ENCODE measurements at regions not wholly inside any gene's neighbourhood (a gene's known extent, or its start where the extent isn't known, plus 50 kb on each side); places are given as distances from the start of the nearest gene placed in this dataset.

GRCh38 chr10:47230957-47231356 lies 69.0 kb upstream of the GDF10 start:
- DNase-seq (ENCODE audit: low spot score) = no peak

GRCh38 chr10:47231414-47231813 lies 68.6 kb upstream of the GDF10 start:
- no peak for DNase-seq (ENCODE audit: low spot score)

DNA sequence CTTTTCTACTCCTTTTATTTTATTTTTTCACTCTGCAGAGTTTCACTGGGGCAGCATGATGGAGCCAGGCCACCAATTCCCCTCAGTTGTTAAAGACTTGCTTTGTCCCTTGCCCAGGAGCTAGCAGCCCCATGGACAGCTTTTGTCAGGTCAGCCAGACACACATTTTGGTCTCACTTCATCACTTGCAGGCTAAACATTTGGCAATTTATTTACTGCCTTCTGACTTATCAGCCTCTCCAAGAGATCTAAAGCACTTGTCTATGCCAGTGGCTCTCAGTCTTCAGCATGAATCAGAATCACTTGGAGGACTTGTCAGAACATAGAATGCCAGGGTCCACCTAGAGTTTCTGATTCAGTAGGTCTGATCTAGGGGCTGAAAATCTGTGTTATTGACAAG lies 66.4 kb upstream of the GDF10 start:
- DNase-seq (ENCODE audit: low spot score) = no peak

DNA sequence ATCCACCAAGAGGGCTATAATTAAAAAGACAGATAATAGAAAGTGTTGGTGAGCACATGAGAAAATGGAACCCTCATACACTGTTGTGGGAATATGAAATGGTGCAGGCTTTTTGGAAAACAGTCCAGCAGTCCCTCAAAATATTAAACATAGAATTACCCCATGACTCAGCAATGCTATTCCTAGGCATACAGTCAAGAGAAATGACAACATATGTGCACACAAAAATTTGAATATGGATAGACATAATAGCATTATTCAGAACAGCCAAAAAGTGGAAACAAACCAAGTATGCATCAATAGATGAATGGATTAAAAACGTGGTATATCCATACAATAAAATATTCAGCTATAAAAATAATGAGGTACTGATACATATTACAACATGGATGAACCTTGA lies 64.5 kb upstream of the GDF10 start:
- DNase-seq (ENCODE audit: low spot score) = no peak

GRCh38 chr10:47237316-47238260 lies 62.4 kb upstream of the GDF10 start:
- no peak for DNase-seq (ENCODE audit: low spot score)

DNA sequence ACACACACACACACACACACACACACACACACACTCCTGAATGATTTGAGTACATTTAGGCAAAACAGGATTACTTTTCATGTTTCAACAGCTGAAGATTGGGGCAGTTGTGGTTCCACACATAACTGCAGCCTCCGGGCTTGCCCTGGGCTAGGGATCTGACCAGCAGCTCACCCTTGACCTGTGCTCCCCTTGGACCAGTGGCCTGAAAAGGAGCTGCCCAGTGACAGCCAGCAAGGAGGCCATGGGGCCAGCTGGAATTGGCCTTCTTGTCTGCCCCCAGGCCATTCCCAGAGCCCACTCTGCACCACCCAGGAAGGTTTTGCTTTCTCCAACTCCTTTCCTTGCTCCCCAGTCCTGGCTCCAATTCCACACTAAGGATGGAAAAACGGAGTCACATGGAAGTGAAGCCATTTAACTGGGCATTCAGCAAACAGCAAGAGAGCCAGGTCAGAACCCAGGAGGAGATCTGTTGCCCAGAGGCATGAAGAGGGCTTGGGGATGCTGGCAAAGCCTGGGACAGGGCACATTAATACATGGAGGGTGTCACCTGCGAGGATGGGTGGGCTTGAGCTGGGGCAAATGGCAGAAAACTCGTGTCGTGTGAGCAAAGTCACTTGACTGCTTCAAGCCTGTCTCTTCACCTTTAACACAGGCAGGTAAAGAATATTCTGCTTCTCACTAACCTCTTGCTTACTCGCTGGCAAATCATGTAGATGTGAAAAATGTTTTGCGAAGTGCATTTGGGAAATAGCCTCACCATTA lies 61.5 kb upstream of the GDF10 start:
- no peak for DNase-seq (ENCODE audit: low spot score)

DNA sequence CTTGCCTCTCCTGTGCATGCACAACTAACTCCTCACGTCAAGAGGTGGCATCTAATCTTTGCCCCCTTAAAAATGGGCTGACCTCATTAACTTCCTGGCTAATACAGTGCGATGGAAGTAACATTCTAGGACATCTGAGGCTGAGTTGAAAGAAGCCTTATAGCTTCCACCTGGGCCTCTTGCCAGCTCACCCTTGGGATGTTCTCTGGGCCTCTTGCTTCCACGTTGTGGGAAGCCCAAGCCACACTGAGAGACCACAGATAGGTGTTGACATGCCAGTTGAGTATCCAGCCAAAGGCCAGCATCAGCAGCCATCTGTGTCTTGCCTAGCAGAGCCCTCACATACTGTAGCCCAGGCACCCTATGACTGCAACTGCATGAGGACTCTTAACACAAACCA lies 60.8 kb upstream of the GDF10 start:
- DNase-seq (ENCODE audit: low spot score) = no peak

GRCh38 chr10:47240173-47240572 lies 59.8 kb upstream of the GDF10 start:
- DNase-seq (ENCODE audit: low spot score) = no peak

GRCh38 chr10:47241256-47241655 lies 58.7 kb upstream of the GDF10 start:
- no peak for DNase-seq (ENCODE audit: low spot score)

DNA sequence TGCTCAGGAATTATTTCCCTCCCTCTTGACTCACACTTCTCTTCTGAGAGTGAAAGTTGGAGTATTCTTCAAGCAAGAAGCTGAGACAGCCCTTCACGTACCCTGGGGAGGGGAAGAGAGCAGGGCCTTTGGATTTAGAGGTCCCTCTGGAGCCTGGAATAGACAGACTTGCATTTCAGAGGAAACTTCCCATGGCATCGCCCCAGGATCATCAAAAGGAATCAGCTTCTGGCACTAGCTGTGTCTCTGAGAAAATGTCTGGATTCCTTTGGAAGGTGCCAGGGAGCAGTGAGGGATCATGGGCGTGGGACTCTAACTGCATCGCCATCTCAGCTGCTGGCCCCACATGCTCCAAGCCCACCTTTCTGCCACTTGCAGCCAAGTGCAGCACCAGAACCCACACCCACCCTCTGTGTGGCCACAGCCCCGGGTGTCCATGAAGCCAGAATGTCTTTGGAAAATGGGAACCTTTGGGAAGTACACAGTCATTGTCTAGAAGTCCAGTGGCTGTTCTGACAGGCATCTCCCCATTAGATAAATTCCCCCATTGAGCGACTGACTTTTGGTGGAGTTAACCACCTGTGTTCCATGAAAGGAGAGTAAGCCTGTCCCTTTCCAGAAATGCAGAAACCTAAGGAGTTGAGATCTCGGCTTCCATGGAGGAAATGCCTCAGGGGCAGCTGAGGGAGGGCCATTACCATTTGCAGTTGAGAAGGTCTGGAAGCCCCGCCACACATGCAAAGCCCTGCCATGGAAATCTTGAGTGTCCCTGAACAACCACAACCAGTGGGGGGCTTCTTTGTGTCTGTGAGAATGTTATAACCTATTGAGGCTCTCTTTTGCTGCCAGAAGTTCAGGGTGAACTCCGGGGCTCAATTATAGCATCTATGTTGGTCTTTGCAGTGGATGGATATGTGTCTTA lies 57.8 kb upstream of the GDF10 start:
- DNase-seq (ENCODE audit: low spot score) = no peak

DNA sequence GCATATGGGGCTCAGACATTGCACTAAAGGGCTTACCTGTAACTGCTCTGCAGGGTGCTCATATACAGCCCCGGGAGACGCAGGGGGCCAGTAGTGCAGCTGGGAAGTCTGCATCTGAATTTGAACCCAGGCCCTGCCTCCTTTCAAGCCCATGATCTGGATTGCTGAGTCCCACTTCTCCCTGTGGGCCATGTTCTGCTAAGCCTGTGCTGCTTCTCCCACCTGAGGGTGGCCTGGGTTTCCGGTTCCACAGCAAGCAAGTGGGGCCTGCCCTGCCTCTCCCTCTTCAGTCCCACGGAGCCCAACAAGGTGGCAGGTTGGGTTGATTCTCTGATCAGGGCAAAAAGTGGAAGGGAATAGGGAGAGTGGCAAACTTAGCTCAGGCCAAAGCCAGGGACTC lies 56.6 kb upstream of the GDF10 start:
- no peak for DNase-seq (ENCODE audit: low spot score)

DNA sequence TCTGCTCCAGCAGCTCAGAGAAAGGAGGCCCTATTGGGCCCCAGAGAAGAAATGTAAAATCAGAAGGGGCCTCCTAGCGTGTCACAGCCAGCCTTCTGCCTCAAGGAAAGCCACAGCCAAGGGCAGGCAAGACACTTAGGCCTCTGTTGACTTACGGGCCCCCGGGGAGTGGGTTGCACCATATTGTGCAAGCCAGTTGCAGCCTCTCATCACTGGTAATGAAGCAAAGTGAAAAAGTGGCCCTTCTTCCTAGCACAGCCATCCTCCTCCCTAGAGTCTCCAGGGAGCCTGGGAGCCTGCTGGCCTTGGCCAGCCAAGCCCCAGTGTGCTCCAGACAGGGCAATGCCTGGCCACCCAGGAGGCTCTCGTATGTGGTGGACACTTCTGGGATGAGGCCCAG lies 56.2 kb upstream of the GDF10 start:
- DNase-seq (ENCODE audit: low spot score) = no peak

DNA sequence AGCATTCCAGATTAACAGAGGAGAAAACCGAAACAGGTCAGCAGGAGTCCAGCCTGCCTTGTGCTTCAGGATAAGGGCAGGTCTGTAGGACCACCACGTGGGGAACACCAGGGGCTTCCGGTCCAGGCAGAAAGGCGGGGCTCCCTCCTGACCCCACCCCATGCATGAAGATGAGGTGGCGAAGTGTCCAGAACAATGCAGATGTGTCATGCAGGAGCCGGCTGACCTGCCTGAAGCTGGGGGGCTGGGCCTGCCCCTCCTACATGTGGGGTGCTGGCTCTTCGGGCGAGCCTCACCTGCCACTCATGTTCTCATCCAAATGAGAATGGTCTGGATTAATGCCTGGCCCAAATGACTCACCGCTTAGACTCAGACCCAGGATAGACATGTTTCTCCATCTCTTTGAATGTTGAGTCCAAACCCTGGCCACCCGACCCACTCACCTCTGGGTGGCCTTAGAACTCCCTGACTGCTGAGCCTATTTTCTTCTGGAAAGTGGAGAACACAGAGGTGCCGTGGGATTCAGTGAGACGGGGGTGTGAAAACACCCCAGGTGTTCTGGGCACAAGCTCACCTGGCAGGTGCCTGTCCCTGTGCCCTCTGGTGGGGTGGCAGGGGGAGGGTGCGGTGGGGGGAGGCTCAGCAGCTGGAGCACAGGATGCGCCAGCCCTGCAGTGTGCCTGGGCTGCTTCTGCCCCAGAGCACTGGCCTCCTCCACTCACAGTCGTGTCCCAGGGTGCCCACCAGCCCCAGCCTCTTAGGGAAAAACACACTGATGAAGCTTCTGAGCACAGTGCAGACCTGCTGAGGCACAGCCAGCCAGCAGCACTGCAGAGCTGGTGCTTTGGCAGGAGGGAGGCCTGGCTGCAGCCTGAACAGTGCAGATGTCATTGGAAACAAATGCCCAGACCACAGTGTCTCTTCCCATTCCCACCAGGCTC lies 55.2 kb upstream of the GDF10 start:
- no peak for DNase-seq (ENCODE audit: low spot score)

DNA sequence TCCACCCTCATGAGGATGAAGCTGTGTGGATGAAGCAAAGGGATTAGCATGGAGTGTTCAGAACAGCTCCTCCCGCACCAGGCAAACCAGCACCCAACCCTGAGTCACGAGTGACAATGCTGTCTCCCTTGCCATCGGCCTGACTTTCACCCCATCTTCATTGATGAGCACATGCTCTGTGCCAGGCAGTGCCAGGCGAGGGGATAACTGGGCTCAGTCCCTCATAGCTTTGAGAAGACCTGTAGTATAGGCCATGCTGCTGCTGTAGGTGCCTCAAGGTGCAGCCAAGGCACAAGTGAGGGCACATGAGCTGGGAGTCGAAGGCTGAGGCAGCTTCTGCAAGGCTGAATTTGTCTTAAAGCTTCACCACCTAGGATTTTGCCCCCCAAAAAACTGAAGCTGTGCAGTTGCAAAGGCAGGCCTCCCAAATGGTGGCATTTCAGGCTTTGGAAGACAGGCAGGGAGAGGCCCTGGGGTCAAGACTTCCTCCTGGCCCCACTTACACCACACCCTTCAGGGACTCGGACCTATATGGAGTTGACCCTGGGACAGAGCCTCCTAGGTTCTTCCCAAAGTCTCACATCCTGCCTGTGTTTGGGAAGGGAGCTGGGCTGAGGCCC lies 54.2 kb upstream of the GDF10 start:
- DNase-seq (ENCODE audit: low spot score) = no peak

DNA sequence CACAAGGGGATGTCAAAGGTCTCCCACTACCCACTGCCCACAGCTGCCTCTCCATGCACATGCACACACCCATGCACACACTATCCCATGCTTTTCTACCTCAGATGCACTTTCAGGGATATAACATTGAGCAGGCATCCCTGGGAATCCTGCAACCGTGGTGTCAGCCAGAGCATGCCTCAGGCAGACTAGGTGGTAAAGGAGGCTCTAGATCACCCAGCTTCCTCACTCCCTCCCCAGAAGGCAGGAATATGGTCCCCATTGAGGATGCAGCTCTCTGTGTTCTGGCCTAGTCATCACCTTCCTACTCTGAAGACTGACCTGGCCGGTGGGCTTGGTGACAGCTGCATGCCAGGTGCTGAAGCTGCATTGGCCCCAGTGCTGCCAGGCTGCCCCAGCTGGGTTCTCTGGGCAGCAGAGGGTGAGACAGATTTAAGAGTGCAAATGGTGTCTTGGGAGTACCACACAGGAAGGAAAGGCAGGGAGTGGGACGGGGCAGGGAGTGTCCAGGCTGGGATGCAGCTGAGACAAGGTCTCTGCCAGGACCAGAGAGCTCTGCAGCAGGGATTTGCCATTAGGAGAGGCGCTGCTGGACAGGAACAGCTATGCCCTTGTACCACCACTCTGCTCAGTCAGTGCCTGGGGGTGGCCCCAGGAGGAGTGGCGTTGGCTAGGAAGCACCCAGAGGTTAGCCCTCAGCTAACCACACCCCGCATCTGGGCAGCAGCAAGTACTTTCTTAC lies 53.4 kb upstream of the GDF10 start:
- no peak for DNase-seq (ENCODE audit: low spot score)

GRCh38 chr10:47247148-47248059 lies 52.6 kb upstream of the GDF10 start:
- DNase-seq (ENCODE audit: low spot score) = no peak

DNA sequence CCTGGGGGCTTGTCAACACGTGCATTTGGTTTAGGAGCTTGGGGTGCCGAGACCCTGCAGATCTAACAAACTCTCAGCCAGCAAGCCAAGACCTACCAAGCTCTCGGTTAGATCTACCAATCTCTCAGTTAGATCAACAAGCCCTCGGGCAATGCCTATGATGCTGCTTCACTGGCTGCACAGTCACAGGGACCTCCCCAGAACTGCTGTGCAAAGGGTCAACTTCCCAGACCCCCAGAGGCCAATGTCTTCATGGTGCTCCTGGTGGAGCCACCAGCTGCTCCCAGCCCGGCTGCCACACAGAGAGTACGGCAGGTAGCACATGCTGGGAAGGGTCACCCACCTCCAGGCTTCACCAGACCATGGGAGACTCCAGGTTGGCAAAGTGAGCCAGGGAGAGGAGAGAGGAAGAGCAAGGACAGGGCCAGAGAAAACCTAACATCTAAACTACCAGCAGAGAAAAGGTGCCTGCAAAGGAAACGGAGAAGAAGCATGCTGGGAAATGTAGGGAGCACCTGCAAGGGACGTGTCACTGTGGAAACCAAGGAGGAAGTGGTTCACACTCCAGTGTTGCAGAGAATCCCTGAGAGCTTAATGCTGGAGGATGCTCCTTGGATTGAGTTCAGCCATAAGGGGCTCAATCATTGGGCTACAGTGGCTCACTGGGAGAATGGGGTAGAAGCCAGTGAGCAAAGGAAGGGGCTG lies 51.5 kb upstream of the GDF10 start:
- no peak for DNase-seq (ENCODE audit: low spot score)

- DNase-seq (ENCODE audit: low spot score) = no peak
Observed at GRCh38 chr10:47249881-47250280, 50.1 kb upstream of the GDF10 start.
